GM21786 (cell line): ENCODE measurements at regions not wholly inside any gene's neighbourhood (a gene's known extent, or its start where the extent isn't known, plus 50 kb on each side); places are given as distances from the start of the nearest gene placed in this dataset.

Source experiments
- ATAC-seq: cut with Tn5 transposase; IDR thresholded peaks from one replicate; pipeline ENCODE4 v1.9.1; 2021; ENCODE audit not compliant: unreplicated experiment

DNA sequence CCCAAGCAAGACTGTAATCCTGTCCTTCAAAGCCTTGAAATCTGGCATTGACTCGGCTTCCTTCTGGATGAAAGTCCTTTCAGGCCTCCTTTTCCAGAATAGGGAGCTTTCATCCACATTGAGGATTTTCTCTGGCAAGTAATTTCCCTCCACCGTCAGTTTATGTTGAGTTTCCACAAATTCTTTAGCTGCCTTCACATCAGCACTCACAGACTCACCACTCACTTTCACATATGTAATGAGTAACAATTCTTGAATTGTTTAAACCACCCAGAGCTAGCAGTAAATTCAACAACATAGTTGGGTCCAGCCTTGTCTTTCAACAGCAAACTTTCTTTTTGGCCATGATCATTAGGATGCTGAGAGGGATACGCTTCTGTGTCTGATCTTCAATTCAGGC is 84.3 kb upstream of the PRDM11 start:
- no peak for ATAC-seq

DNA sequence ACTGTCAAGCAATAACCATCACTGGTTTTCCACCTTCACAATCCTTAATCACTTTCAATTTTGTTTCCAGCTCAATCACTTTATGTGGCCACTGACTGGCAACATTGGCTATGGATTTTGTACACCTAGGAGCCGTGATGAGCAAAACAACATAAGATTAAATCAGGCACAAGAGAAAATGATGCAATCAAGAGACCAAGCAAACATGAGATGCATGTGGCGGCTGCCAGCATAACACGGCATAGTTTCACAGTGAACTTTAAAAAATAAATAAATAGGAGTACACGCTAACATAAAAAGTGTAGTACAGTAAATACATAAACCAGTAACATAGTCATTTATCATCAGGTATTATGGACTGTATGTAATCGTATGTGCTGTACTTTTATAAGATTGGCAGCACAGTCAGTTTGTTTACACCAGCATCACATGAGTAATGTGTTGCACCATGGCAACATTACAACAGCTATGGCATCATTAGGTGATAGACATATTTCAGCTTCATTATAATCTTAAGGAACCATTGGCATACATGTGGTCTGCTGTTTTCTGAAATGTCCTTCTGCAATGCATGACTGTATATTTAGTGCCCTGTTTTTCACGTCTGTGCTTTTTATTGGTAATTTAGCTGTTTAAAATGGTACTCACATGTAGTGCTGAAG is 83.3 kb upstream of the PRDM11 start:
- no peak for ATAC-seq

DNA sequence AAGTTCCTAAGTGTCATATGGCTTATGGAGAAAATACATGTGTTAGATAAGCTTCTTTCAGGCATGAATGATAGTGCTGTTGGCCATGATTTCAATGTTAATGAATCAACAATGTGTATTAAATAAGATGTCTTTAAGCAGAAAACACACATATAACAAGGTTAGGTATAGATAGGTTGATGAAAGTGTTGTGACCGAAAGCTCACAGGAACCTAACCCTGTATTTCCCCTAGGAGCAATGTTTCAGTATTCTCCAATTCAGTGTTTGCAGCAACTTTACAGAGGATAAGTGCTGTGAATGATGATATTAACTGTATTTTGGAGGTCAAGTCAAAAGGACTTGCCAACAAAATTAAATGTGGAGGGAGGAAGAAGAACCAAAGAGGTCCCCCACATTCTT is 82.8 kb upstream of the PRDM11 start:
- no peak for ATAC-seq

DNA sequence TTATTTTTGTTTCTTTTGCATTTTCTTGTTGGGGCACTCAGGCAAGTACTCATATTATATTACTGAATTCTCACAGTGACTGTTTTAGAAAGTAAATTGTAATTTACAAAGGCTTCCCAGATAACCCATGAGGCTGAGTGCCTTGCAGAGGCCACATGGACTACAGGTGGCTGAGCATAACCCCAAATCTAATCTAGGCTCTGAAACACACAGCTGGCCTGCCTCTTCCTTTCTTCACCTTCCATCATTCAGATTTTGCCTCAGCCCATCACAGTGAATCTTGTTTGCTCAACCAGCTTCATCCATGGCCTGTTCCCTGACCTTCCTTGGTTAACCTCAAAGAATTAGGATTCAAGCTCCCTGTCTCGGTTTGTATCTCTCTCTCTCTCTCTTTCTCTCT is 78.5 kb upstream of the PRDM11 start:
- no peak for ATAC-seq

DNA sequence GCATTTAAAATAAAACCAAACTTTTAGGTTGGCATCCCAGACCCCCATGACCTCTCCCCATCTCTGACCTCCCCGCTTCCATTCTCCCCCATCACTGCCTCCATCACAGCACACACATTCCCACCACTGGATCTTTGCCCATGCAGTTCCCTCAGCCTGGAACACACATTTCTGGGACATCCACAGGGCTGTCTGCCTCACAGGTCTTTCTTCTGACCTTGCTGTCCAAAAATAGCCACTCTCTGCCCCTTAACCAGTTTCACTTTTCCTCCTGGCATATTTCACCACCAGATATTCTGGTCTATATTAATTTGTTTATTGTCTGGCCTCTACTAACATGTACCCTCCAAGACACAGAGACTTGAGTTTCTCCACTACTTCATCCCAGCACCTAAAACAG is 75.2 kb upstream of the PRDM11 start:
- no peak for ATAC-seq

DNA sequence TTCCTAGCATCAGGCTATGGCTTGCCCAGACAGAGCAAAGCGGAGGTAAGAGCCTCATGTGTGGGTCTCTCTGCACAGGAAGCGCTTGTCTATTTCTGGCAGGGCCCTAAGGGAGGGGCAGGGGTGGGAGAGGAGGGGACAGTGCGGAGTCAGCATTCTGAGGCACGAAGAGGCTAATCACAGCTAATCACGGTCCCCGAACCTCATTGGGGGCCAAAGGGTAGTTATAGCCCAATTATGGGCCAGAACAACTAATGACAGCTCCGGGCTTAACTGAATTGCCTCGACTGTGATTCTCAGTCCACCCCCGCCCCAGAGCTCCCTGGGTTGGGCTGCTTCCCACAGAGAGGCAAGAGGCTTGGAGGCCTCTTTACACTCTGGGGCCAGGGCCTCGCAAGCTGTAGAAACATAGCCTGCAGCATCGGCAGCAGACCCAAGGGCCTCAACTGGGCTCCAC is 72.7 kb upstream of the PRDM11 start:
- ATAC-seq: no peak

DNA sequence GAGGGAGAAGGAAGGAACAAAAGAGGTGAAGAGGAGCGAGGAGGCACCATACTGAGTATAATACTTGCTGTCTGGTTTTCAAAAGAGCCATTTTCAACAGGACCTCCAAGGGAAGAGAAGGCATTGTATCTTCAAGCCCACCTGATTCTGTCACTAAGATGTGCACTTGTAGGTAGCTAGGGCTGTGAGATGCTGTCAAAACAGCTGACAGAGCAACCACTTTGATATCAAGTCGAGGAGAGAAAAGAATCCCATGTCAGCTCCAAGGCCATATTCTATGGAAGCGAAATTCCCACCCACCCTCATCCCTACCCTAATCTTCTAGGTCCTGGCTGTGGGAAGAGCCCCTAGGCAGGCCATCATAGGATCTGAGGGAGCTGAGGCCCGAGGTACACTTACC is 70.9 kb upstream of the PRDM11 start:
- no peak for ATAC-seq

DNA sequence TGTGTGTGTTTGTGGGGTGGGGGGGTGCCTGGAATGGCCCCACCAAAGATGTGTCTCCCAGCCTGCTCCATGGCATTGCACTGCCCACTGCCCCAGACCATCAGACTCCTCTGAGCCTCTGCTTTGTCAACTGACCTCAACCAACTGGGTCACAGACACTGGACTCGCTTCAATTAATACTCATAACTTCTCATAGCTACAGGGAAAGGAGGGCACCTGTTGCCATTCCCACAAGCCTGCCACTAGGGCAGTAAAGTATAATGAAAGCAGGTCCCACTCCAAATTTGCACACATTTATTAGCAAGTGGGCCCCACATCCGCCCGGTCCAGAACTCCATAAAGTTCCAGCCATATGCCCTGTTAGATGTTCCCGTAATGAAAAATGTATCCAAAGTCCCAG is 70.5 kb upstream of the PRDM11 start:
- no peak for ATAC-seq

DNA sequence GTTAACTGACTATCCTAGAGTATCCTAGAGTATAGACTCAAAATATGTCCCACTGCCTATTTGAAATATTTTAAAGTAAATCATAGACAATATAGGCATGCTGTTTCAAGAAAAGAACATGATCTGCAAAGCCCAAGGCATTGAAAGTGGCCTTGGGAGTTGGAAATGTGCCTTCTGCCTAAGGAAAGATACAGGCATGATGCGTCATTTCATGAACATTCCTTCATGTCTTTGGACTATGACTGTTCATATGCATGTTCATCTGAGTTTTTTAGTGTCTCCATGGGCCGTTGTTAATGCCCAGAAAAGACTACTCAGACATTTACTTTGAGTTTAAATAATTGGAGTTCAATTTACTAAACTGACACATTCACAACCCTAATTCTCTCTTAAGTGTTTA is 69.7 kb upstream of the PRDM11 start:
- ATAC-seq: no peak

DNA sequence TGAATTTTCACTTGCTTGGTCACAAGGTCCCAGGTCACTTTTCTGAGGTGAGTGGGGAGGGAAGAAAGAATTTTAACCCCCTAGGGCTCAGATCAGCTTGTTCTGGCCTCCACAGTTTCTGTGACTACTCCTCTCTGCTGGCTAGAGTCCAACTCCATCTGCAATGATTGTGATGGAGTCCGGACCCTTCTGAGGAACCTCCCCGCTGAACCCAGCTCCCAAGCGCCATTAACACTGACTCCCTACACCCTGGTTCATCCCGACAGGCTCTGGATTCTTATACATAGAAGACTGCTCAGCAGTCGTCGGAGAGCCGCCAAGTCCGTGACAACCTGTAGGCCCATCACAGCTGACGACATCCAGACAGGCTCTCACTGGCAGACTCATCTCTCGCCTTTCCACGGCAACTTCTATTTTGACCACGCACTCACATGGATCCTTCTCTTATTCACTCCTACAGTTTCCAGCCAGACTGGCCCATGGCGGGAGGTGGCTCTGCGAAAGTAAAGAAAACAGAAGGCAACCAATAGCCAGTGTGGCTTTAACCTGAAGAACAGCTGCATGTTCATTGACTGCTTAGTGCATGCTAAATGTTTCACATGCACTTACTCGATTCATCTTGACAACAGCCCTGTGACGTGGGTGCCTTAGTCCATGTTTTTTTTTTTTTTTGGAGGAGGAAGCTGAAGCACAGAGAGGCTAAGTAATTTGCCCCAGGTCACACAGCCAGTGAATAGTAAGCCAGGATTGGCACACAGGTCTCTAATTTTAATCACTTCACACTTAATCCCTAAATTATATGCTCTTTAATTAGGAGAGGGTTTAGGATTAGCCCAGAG is 68.0 kb upstream of the PRDM11 start:
- no peak for ATAC-seq

DNA sequence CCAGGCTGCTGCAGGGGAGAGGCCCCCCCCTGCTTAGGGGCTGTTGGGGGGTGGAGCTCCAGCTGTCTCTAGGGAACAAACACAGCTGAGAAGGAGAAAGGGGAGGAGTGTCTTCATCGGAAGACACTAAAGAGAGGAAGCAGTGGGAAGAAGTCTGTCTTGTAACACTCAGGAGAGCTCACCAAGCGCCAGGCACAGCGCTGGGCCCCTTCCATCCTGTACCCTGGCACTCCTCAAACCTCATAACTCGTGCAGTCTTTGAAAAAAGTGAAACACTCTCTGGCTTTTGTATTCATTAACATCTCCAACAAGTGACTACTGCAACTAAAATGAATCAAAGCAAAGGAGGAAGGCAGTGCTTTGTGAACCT is 67.4 kb upstream of the PRDM11 start:
- ATAC-seq: no peak

DNA sequence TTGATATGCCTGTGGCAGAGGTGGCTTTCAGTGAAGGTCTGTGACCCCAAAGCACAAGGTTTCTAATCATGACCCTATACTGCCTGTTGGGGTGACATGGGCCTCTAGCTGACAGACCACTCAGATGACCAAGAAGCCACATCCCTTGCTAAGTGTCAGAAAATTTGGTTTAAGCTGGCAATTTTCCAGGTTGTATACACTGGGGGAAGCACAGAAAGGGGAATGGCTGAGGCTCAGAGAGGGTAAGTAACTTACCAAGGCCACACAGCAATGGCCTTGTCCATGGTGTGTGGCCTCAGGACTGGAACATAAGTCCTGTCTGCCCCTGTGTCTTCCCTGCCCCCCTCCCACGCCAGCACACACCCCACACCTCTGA is 66.9 kb upstream of the PRDM11 start:
- ATAC-seq: no peak

DNA sequence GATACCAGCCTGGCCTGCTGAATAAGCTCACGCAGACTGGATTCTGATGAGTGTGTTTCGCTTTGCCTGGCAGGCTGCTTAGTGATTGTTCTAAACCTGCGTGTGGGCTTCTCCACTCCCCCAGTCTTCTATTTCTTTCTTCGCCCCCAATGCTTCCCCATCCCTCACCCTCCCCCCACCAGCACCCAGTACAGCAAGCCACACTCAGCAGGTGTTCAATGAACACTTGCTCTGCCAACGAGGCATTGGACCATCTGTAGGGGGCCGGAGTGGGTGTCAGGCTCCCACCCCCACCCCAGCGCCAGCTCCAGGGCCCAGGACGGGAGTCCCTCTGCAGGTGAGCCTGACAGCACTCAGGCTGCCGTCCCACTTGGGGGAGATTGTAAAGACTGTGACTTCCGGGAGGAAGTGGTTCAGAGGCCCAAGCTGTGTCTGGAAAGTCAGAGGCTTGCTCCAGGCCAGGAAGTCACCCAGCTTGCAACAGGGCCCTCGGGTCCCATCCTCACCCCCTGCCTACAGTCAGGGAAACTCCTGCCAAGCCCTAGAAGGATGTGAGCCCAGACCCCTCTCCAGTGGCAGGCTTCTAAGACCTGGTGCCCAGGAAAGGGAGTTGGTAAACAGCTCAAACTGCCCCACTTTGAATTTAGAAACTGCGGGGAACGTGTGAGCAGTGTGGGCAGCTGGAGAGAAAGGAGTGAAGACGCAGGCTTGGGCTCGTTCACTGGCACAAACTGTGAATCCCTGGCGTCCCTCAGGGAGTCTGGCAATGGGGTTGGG is 66.3 kb upstream of the PRDM11 start:
- no peak for ATAC-seq

DNA sequence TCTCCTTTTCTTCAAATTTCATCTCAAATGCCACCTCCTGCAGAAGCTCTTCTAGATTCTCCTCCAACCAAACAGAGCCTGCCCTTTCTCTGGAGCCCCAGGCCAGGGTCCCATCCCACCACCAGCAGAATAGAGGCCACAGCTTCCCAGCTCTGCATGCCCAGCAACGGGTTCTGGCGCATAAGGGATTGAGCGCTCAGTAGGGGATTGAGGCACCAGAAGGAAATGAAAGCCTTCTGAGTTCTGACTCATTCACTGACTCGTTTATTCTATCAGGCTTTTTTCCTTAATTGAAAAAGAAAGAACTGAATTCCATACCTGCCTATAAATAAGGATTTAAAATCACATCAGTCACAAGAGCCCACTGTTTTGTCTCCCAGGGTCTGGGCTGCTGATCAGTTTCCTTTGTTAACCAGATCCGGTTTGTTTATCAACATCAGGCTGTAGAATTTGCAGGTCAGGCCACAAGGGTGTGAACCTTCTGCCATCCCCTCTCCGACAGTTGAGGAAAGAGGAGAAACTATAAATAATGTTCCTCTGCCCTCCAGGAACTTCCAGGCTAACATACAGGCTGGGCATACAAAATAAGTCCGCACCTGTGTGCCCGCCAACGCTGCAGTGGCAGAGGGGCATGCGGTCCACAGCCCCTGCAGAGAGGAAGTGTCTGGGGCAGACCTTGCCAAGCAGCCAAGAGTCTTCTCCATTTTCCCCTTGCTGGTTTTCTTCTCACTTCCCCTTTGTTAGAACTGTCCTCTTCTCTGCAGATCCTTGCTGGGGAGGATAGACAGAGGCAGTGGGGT is 63.5 kb upstream of the PRDM11 start:
- ATAC-seq: no peak

DNA sequence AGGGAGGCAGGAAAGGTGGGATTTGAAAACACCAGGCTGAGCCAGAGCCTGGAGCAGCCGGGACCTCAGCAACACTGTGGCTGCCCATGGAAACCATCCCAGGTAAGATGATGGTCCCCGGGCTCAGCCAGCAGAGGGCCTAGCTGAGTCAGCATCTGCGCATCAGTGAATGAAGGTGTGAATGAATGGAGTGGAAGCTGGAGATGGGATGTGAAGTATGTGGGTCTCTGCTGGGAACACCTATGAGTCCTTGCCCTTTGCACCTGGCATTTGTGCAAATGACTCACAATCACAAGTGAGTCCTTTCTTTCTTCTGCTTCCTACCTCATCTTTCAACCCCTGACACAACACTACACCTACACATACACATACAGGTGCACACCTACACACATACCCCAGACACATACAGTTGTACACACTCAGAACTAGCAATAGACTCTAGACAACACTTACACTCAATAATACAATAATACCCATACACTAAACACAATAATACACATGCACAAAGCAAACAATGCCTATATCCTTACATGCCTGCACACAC is 62.8 kb upstream of the PRDM11 start:
- no peak for ATAC-seq

DNA sequence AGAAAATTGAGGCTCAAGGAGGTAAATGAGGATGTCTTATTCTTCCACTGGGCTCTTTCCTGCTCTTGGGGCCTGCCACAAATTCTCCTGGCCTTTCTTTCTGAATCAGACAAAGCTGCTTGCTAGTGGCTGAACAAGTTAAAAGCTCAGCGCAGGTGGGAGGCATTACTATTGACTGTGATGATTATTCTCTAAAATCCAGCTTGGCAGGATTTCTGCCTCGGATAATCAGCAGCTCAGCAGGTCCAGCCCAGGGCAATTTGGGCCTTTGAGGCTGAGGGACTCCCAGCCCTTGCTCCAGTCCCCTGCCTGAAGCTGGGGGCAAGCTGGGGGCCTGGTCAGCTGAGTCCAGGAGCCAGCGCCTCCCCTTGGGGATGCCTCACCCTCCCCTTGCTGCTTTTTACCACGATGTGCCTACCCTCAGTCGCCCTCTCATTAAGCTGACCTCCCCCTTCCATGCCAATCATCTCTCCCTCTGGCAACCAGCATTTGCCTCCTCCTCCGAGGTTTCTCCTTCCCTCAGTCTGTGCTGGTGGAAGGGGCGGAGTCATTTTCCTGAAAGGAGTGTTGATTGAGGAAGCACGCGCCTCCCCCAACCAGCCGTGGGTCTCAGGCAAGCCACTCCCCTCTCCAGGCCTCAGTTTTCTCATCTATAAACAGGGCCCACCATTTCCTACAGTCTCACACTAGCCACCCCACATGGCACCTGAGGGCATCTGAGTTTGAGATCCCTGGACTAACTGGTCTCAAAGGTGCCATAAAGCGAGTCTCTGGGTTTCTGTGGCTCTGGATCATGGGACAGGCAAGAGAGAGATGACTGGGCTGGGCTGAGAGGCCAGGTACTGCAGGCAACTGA is 60.6 kb upstream of the PRDM11 start:
- ATAC-seq: no peak

DNA sequence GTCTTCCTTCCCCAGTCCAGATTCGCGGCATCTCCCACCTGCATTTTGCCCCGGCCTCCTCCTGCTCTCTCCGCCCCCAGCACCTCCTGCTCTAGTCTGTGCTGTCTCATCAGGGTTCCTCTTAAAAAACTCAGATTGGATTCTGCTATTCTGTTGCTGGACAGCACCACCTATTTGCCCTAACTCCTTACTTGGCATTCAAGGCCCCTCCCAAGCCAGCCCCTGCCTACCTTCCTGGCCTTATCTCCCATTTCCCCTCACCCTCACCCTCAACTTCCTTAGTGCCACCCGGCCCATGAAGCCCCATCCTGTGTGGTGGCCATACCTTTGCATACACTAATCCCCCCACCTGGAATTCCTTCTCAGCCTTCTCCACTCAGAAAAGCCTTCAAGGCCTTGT is 59.9 kb upstream of the PRDM11 start:
- ATAC-seq: no peak

DNA sequence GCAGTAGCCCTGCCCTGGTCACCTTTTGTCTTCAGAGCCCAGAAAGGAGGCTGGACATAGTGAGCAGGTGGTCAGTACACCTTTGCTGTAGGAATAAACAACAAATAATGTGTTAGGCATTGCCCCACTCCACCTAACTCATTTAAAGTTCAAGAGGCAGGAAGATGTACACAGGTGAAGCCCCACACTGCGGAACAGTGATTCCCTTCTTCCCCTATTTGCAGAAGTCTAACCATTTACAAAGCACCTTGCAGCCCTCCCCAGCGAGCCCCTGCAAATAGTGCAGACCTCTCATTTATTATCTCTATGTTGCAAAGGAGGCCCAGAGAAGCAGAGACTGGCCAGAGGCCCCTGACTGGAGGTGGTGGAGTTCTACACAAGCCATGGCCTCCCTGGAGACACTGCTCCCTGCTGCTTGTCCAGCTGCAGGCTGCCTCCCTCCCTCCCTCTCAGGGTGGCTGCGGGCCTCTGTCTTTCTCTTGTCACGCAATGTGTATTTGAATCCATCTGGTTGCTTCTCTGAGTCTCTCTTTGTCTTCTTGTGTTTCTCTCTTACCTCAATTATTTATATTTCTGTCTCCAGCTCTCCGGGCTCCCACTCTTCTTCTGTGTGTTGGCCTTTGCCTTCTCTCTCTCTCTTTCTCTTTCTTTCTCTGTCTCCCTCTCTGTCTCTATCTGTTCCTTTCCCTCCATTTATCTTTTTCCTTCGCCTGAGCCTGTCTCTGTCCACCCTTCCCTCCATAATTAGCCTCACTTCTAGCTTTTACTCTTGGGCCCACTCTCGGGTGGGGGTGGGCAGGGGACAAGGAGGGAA is 59.1 kb upstream of the PRDM11 start:
- ATAC-seq: no peak

DNA sequence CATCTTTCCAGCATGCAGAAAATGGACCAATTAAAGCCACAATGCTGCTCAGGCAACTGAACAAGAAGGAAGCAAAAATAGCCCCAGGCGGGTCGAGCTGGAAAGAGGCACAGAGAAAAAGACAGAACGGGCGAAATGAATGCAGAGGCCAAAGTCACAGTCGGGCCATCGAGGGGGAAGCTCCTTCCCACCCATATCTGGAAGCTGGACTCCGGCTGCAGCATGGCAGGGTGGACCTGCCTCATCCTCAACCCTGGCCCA is 58.6 kb upstream of the PRDM11 start:
- no peak for ATAC-seq
